ENCODE measurements at regions not wholly inside any gene's neighbourhood (a gene's known extent, or its start where the extent isn't known, plus 50 kb on each side); places are given as distances from the start of the nearest gene placed in this dataset. TPM values are rescaled to one million over a fixed set of nuclear protein-coding genes. Genes with fewer than 3 reads are reported as not detected.

DNA sequence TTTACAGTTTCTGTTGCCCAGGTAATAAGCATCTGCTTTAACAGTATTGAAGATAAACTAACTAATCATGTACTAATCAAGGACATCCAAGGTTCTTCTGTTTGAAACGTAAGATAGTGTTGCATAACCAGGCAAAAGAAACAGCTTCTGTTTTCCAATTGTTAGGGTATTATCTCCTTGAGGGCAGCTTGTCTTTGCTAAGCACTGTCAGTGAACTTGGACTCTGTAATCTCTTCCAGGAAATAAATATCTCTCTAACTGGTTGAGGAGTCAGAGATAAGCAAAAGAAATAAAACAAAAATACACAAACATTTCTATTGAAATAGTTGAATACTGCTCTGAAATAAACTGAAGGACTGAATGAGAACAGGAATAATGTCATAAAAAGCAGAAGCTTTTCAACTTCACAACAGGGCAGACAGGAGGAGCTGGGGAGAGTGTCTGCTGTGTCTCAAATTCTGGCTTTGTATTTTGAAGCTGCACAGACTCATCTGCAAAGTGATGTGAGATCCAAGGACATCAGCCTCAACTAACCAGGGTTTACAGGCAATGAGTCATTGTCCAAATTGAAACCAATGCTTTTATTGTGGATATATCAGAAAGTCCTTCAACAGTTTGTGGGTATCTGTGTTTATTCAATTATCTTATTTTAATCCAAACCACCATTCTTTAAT, 1253.0 kb upstream of the PCDH7 start:
- TF ChIP-seq, protein P1, sequence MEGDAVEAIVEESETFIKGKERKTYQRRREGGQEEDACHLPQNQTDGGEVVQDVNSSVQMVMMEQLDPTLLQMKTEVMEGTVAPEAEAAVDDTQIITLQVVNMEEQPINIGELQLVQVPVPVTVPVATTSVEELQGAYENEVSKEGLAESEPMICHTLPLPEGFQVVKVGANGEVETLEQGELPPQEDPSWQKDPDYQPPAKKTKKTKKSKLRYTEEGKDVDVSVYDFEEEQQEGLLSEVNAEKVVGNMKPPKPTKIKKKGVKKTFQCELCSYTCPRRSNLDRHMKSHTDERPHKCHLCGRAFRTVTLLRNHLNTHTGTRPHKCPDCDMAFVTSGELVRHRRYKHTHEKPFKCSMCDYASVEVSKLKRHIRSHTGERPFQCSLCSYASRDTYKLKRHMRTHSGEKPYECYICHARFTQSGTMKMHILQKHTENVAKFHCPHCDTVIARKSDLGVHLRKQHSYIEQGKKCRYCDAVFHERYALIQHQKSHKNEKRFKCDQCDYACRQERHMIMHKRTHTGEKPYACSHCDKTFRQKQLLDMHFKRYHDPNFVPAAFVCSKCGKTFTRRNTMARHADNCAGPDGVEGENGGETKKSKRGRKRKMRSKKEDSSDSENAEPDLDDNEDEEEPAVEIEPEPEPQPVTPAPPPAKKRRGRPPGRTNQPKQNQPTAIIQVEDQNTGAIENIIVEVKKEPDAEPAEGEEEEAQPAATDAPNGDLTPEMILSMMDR (IDR thresholded peaks at IDR 0.05; ENCODE audit: borderline replicate concordance, extremely low read depth, insufficient read depth), result no peak
- Histone ChIP-seq H3K4me3 (ENCODE audit: low read length in 3 of 3) (no peak overlapping the region), H3K36me3 (ENCODE audit: control insufficient read depth in 2 of 3, insufficient read depth in 3 of 3, low read length in 3 of 3) (no peaks in the 10 kb centered on the region), H3K9ac (ENCODE audit: low read length in 3 of 3) (no peak overlapping the region), H3K4me1 (ENCODE audit: control insufficient read depth in 2 of 3, insufficient read depth in 2 of 3, low read depth in 1 of 3, low read length in 3 of 3) (no peaks in the 10 kb centered on the region), H3K9me3 (ENCODE audit: control insufficient read depth in 2 of 3, insufficient read depth in 1 of 3, low read length in 3 of 3) (no peaks in the 10 kb centered on the region), H3K27me3 (ENCODE audit: control insufficient read depth, insufficient read depth, low read length) (no peaks in the 10 kb centered on the region), H3K27ac (ENCODE audit: low read depth in 2 of 2, low read length in 2 of 2) (no peak overlapping the region)
- FAIRE-seq (no peak), DNase-seq (no peak)
- intact Hi-C loops (cut with DNase I), result no loop called here

Small RNAs in the stretch of these regions (microRNA-seq; reads per million reads assigned to microRNA genes)
- not detected for gene MIR4275
